ENCODE measurements at regions not wholly inside any gene's neighbourhood (a gene's known extent, or its start where the extent isn't known, plus 50 kb on each side); places are given as distances from the start of the nearest gene placed in this dataset.

GRCh38 chr19:31135841-31136240 lies 213.4 kb downstream of the TSHZ3 start:
- H3K36me3 ChIP-seq (replicated peaks in 1 of 2; ENCODE audit: control insufficient read depth in 1 of 2, insufficient read depth in 2 of 2, low read length in 2 of 2) = no peaks in the 10 kb centered on the region
- no peak for DNase-seq
- no peak overlapping the region for H3K27ac ChIP-seq (ENCODE audit: low read depth in 1 of 2, low read length in 2 of 2)
- H3K27me3 ChIP-seq (ENCODE audit: control insufficient read depth in 2 of 2, insufficient read depth in 2 of 2, low read length in 2 of 2) = peaks cover 0 to 2% of the 10 kb centered on the region in 2 donors
- no peak overlapping the region for H2AFZ ChIP-seq (ENCODE audit: insufficient read depth, low read depth, low read length, poor library complexity, severe bottlenecking)
- H3K9ac ChIP-seq (ENCODE audit: insufficient read depth, low read length, poor library complexity, severe bottlenecking) = no peak overlapping the region
- 86% methylated on average over 1 of the region's 2 CpGs for WGBS (ENCODE audit: insufficient coverage)
- H3K79me2 ChIP-seq (ENCODE audit: insufficient read depth, low read length) = no peaks in the 10 kb centered on the region
- H4K20me1 ChIP-seq (ENCODE audit: insufficient read depth, low read length) = no peaks in the 10 kb centered on the region
- TF ChIP-seq CTCF (IDR thresholded peaks at IDR 0.05) = no peak
- Mint-ChIP-seq H3K4me3 (no peak overlapping the region), H3K36me3 (no peaks in the 10 kb centered on the region), H3K9me3 (peaks cover 0 to 3% (median 2%) of the 10 kb centered on the region in 7 donors), H3K27ac (no peak overlapping the region), H3K4me1 (no peaks in the 10 kb centered on the region), H3K27me3 (ENCODE audit: low read depth in 3 of 3) (peaks cover 5 to 14% (median 9%) of the 10 kb centered on the region in 3 donors)
- H3K4me3 ChIP-seq (replicated peaks in 1 of 3; ENCODE audit: low read depth in 2 of 3, low read length in 3 of 3) = no peak overlapping the region
- H3K9me3 ChIP-seq (replicated peaks in 1 of 2; ENCODE audit: control insufficient read depth in 1 of 2, insufficient read depth in 1 of 2, low read length in 2 of 2) = no peaks in the 10 kb centered on the region
- H3K4me1 ChIP-seq (ENCODE audit: control insufficient read depth in 1 of 2, insufficient read depth in 2 of 2, low read length in 2 of 2) = no peaks in the 10 kb centered on the region
- intact Hi-C loops (cut with micrococcal nuclease) = no loop called here
- H3K4me2 ChIP-seq (replicated peaks; ENCODE audit: extremely low read depth, low read length, poor library complexity, severe bottlenecking) = no peak overlapping the region

- H3K27ac ChIP-seq (ENCODE audit: low read depth in 1 of 2, low read length in 2 of 2) = no peak overlapping the region
- H3K4me1 ChIP-seq (ENCODE audit: control insufficient read depth in 1 of 2, insufficient read depth in 2 of 2, low read length in 2 of 2) = no peaks in the 10 kb centered on the region
- H3K4me3 Mint-ChIP-seq = no peak overlapping the region
- H3K4me3 ChIP-seq (replicated peaks in 1 of 3; ENCODE audit: low read depth in 2 of 3, low read length in 3 of 3) = no peak overlapping the region
- no peak overlapping the region for H3K27ac Mint-ChIP-seq
- H3K27me3 ChIP-seq (ENCODE audit: control insufficient read depth in 2 of 2, insufficient read depth in 2 of 2, low read length in 2 of 2) = peaks cover 0 to 2% of the 10 kb centered on the region in 2 donors
- H3K9ac ChIP-seq (ENCODE audit: insufficient read depth, low read length, poor library complexity, severe bottlenecking) = no peak overlapping the region
- no peak for TF ChIP-seq CTCF (IDR thresholded peaks at IDR 0.05)
- H3K4me1 Mint-ChIP-seq = no peaks in the 10 kb centered on the region
- no peak overlapping the region for H3K4me2 ChIP-seq (replicated peaks; ENCODE audit: extremely low read depth, low read length, poor library complexity, severe bottlenecking)
- H3K36me3 ChIP-seq (replicated peaks in 1 of 2; ENCODE audit: control insufficient read depth in 1 of 2, insufficient read depth in 2 of 2, low read length in 2 of 2) = no peaks in the 10 kb centered on the region
- H3K36me3 Mint-ChIP-seq = no peaks in the 10 kb centered on the region
- WGBS (ENCODE audit: insufficient coverage) = no CpG with 5 or more reads among the region's 2 CpGs
- no peaks in the 10 kb centered on the region for H3K9me3 ChIP-seq (replicated peaks in 1 of 2; ENCODE audit: control insufficient read depth in 1 of 2, insufficient read depth in 1 of 2, low read length in 2 of 2)
- peaks cover 0 to 15% (median 4%) of the 10 kb centered on the region in 7 donors for H3K9me3 Mint-ChIP-seq
- H3K27me3 Mint-ChIP-seq (ENCODE audit: low read depth in 3 of 3) = peaks cover 5 to 12% (median 8%) of the 10 kb centered on the region in 3 donors
- DNase-seq = no peak
- intact Hi-C loops (cut with micrococcal nuclease) = no loop called here
- no peaks in the 10 kb centered on the region for H3K79me2 ChIP-seq (ENCODE audit: insufficient read depth, low read length)
- no peaks in the 10 kb centered on the region for H4K20me1 ChIP-seq (ENCODE audit: insufficient read depth, low read length)
- H2AFZ ChIP-seq (ENCODE audit: insufficient read depth, low read depth, low read length, poor library complexity, severe bottlenecking) = no peak overlapping the region
Observed at GRCh38 chr19:31132753-31133110, 216.5 kb downstream of the TSHZ3 start.
